Activated naive CD8-positive, alpha-beta T cell (primary cell): ENCODE measurements at regions not wholly inside any gene's neighbourhood (a gene's known extent, or its start where the extent isn't known, plus 50 kb on each side); places are given as distances from the start of the nearest gene placed in this dataset.
A peak's percentile ranks its signal among the peaks of the same experiment; 100 is the strongest.
"Not testable (repeated sequence)": the region's sequence is repeated elsewhere in the genome, so short reads cannot be mapped to it uniquely, and the experiment has no call there.

Experiments used
- H3K27ac Mint-ChIP-seq: one replicate; pipeline ENCODE4 v1.8.0; 2021; ENCODE audit warnings: mixed read lengths
- H3K27me3 Mint-ChIP-seq: one replicate; pipeline ENCODE4 v1.8.0; 2021; ENCODE audit warnings: mixed read lengths
- H3K36me3 Mint-ChIP-seq: one replicate; pipeline ENCODE4 v1.8.0; 2021; ENCODE audit warnings: mixed read lengths
- H3K4me1 Mint-ChIP-seq: one replicate; pipeline ENCODE4 v1.8.0; 2021; ENCODE audit warnings: low read depth, mixed read lengths
- H3K4me3 Mint-ChIP-seq: one replicate; pipeline ENCODE4 v1.8.0; 2021; ENCODE audit warnings: mild to moderate bottlenecking, mixed read lengths
- H3K9me3 Mint-ChIP-seq: one replicate; pipeline ENCODE4 v1.8.0; 2021; ENCODE audit warnings: low read depth, mixed read lengths

GRCh38 chrX:40247382-40247781 is 149.6 kb upstream of the BCOR start:
- Mint-ChIP-seq H3K4me1 (peaks cover 9% of the 10 kb centered on the region), H3K27ac (no peak overlapping the region), H3K4me3 (no peak overlapping the region), H3K36me3 (no peaks in the 10 kb centered on the region), H3K27me3 (no peaks in the 10 kb centered on the region), H3K9me3 (no peaks in the 10 kb centered on the region)

- Mint-ChIP-seq H3K27me3 (no peaks in the 10 kb centered on the region), H3K4me1 (peaks cover 9% of the 10 kb centered on the region), H3K9me3 (no peaks in the 10 kb centered on the region), H3K36me3 (no peaks in the 10 kb centered on the region), H3K27ac (no peak overlapping the region), H3K4me3 (peak overlapping the region; percentile 27)
Measured at GRCh38 chrX:40245488-40246071, 147.8 kb upstream of the BCOR start.

- Mint-ChIP-seq H3K27me3 (no peaks in the 10 kb centered on the region), H3K4me1 (peaks cover 9% of the 10 kb centered on the region), H3K27ac (no peak overlapping the region), H3K36me3 (no peaks in the 10 kb centered on the region), H3K4me3 (no peak overlapping the region), H3K9me3 (no peaks in the 10 kb centered on the region)
Measured at GRCh38 chrX:40244980-40245379, 147.2 kb upstream of the BCOR start.

- Mint-ChIP-seq H3K4me1 (peaks cover 9% of the 10 kb centered on the region), H3K4me3 (no peak overlapping the region), H3K9me3 (no peaks in the 10 kb centered on the region), H3K36me3 (no peaks in the 10 kb centered on the region), H3K27ac (no peak overlapping the region), H3K27me3 (no peaks in the 10 kb centered on the region)
Measured at GRCh38 chrX:40243755-40244515, 146.2 kb upstream of the BCOR start.

GRCh38 chrX:40240844-40241243 is 143.1 kb upstream of the BCOR start:
- Mint-ChIP-seq H3K27ac (no peak overlapping the region), H3K9me3 (no peaks in the 10 kb centered on the region), H3K4me1 (peaks cover 9% of the 10 kb centered on the region), H3K4me3 (no peak overlapping the region), H3K36me3 (no peaks in the 10 kb centered on the region), H3K27me3 (no peaks in the 10 kb centered on the region)

- no peaks in the 10 kb centered on the region for H3K9me3 Mint-ChIP-seq
- H3K27ac Mint-ChIP-seq, result no peak overlapping the region
- H3K36me3 Mint-ChIP-seq, result no peaks in the 10 kb centered on the region
- H3K4me1 Mint-ChIP-seq, result no peaks in the 10 kb centered on the region
- no peaks in the 10 kb centered on the region for H3K27me3 Mint-ChIP-seq
- no peak overlapping the region for H3K4me3 Mint-ChIP-seq
Measured at GRCh38 chrX:40237731-40238178, 140.0 kb upstream of the BCOR start.

GRCh38 chrX:40230646-40231045 is 132.9 kb upstream of the BCOR start:
- no peak overlapping the region for H3K4me3 Mint-ChIP-seq
- H3K27ac Mint-ChIP-seq, result no peak overlapping the region

GRCh38 chrX:40227125-40227524 is 129.4 kb upstream of the BCOR start:
- H3K27me3 Mint-ChIP-seq, result no peaks in the 10 kb centered on the region
- H3K27ac Mint-ChIP-seq, result no peak overlapping the region
- H3K4me1 Mint-ChIP-seq, result no peaks in the 10 kb centered on the region
- no peaks in the 10 kb centered on the region for H3K9me3 Mint-ChIP-seq
- H3K4me3 Mint-ChIP-seq, result no peak overlapping the region
- H3K36me3 Mint-ChIP-seq, result no peaks in the 10 kb centered on the region

More at GRCh38 chrX:40230646-40231045, 132.9 kb upstream of the BCOR start:
- H3K4me1 Mint-ChIP-seq, result no peaks in the 10 kb centered on the region
- no peaks in the 10 kb centered on the region for H3K9me3 Mint-ChIP-seq
- no peaks in the 10 kb centered on the region for H3K27me3 Mint-ChIP-seq
- H3K36me3 Mint-ChIP-seq, result no peaks in the 10 kb centered on the region

- H3K27ac Mint-ChIP-seq, result no peak overlapping the region
- no peaks in the 10 kb centered on the region for H3K4me1 Mint-ChIP-seq
- no peaks in the 10 kb centered on the region for H3K9me3 Mint-ChIP-seq
- H3K27me3 Mint-ChIP-seq, result no peaks in the 10 kb centered on the region
- no peaks in the 10 kb centered on the region for H3K36me3 Mint-ChIP-seq
- H3K4me3 Mint-ChIP-seq, result no peak overlapping the region
Measured at GRCh38 chrX:40224658-40225057, 126.9 kb upstream of the BCOR start.

- not testable (repeated sequence) for H3K4me3 Mint-ChIP-seq, H3K27me3 Mint-ChIP-seq, H3K27ac Mint-ChIP-seq, H3K4me1 Mint-ChIP-seq, H3K9me3 Mint-ChIP-seq, H3K36me3 Mint-ChIP-seq
Measured at GRCh38 chrX:40222612-40223011, 124.9 kb upstream of the BCOR start.

- Mint-ChIP-seq H3K36me3 (no peaks in the 10 kb centered on the region), H3K9me3 (no peaks in the 10 kb centered on the region), H3K27ac (no peak overlapping the region), H3K4me1 (peaks cover 3% of the 10 kb centered on the region), H3K4me3 (no peak overlapping the region), H3K27me3 (no peaks in the 10 kb centered on the region)
Measured at GRCh38 chrX:40213092-40213491, 115.3 kb upstream of the BCOR start.

- Mint-ChIP-seq H3K4me3 (no peak overlapping the region), H3K9me3 (no peaks in the 10 kb centered on the region), H3K27me3 (no peaks in the 10 kb centered on the region), H3K4me1 (peaks cover 7% of the 10 kb centered on the region), H3K27ac (no peak overlapping the region), H3K36me3 (no peaks in the 10 kb centered on the region)
Measured at GRCh38 chrX:40209951-40210617, 112.3 kb upstream of the BCOR start.

- peak overlapping the region; percentile 22 for H3K27ac Mint-ChIP-seq
Measured at GRCh38 chrX:40207626-40208025, 109.9 kb upstream of the BCOR start.

GRCh38 chrX:40205471-40205870 is 107.7 kb upstream of the BCOR start:
- H3K36me3 Mint-ChIP-seq, result no peaks in the 10 kb centered on the region
- no peak overlapping the region for H3K4me3 Mint-ChIP-seq
- H3K27me3 Mint-ChIP-seq, result no peaks in the 10 kb centered on the region
- H3K27ac Mint-ChIP-seq, result no peak overlapping the region
- no peaks in the 10 kb centered on the region for H3K9me3 Mint-ChIP-seq
- H3K4me1 Mint-ChIP-seq, result peaks cover 25% of the 10 kb centered on the region

More at GRCh38 chrX:40207626-40208025, 109.9 kb upstream of the BCOR start:
- no peak overlapping the region for H3K4me3 Mint-ChIP-seq
- H3K9me3 Mint-ChIP-seq, result no peaks in the 10 kb centered on the region
- H3K4me1 Mint-ChIP-seq, result peaks cover 16% of the 10 kb centered on the region
- no peaks in the 10 kb centered on the region for H3K36me3 Mint-ChIP-seq
- H3K27me3 Mint-ChIP-seq, result no peaks in the 10 kb centered on the region

GRCh38 chrX:40202456-40202855 is 104.7 kb upstream of the BCOR start:
- Mint-ChIP-seq H3K27me3 (no peaks in the 10 kb centered on the region), H3K4me3 (no peak overlapping the region), H3K4me1 (peaks cover 19% of the 10 kb centered on the region), H3K36me3 (no peaks in the 10 kb centered on the region), H3K27ac (no peak overlapping the region), H3K9me3 (no peaks in the 10 kb centered on the region)
